ENCODE measurements at regions not wholly inside any gene's neighbourhood (a gene's known extent, or its start where the extent isn't known, plus 50 kb on each side); places are given as distances from the start of the nearest gene placed in this dataset.

- H3K27me3 ChIP-seq (ENCODE audit: control insufficient read depth, insufficient read depth, low read length): peaks cover 5% of the 10 kb centered on the region
- no peak overlapping the region for H3K4me3 ChIP-seq (ENCODE audit: low read depth, low read length)
- WGBS (ENCODE audit: insufficient coverage): 48% methylated on average over 3 of the region's 5 CpGs
- no peak overlapping the region for H3K27ac ChIP-seq (ENCODE audit: low read depth, low read length)
- H3K36me3 ChIP-seq (ENCODE audit: control insufficient read depth, insufficient read depth, low read length): no peaks in the 10 kb centered on the region
- H3K4me1 ChIP-seq (ENCODE audit: control insufficient read depth, insufficient read depth, low read length): peaks cover 3% of the 10 kb centered on the region
- H3K9me3 ChIP-seq (ENCODE audit: control insufficient read depth, insufficient read depth, low read length): no peaks in the 10 kb centered on the region
- peak in 1 of 6 donors; percentile 44 for DNase-seq (ENCODE audit: low read depth in 4 of 6, low spot score in 6 of 6)
These were observed 357.4 kb downstream of the RND3 start for GRCh38 chr2:150129921-150130575.

GRCh38 chr2:150127995-150128394, 359.5 kb downstream of the RND3 start:
- peaks cover 3% of the 10 kb centered on the region for H3K4me1 ChIP-seq (ENCODE audit: control insufficient read depth, insufficient read depth, low read length)
- no peak overlapping the region for H3K27ac ChIP-seq (ENCODE audit: low read depth, low read length)
- peaks cover 5% of the 10 kb centered on the region for H3K27me3 ChIP-seq (ENCODE audit: control insufficient read depth, insufficient read depth, low read length)
- H3K9me3 ChIP-seq (ENCODE audit: control insufficient read depth, insufficient read depth, low read length): no peaks in the 10 kb centered on the region
- no peak overlapping the region for H3K4me3 ChIP-seq (ENCODE audit: low read depth, low read length)
- DNase-seq (ENCODE audit: low read depth in 4 of 6, low spot score in 6 of 6): no peak
- H3K36me3 ChIP-seq (ENCODE audit: control insufficient read depth, insufficient read depth, low read length): no peaks in the 10 kb centered on the region
- WGBS (ENCODE audit: insufficient coverage): 100% methylated on average over 2 of the region's 4 CpGs

GRCh38 chr2:150127346-150127990, 360.0 kb downstream of the RND3 start:
- no peaks in the 10 kb centered on the region for H3K9me3 ChIP-seq (ENCODE audit: control insufficient read depth, insufficient read depth, low read length)
- peaks cover 3% of the 10 kb centered on the region for H3K4me1 ChIP-seq (ENCODE audit: control insufficient read depth, insufficient read depth, low read length)
- peaks cover 5% of the 10 kb centered on the region for H3K27me3 ChIP-seq (ENCODE audit: control insufficient read depth, insufficient read depth, low read length)
- no peak for DNase-seq (ENCODE audit: low read depth in 4 of 6, low spot score in 6 of 6)
- no peak overlapping the region for H3K27ac ChIP-seq (ENCODE audit: low read depth, low read length)
- WGBS (ENCODE audit: insufficient coverage): 87% methylated on average over 5 of the region's 6 CpGs
- H3K4me3 ChIP-seq (ENCODE audit: low read depth, low read length): no peak overlapping the region
- no peaks in the 10 kb centered on the region for H3K36me3 ChIP-seq (ENCODE audit: control insufficient read depth, insufficient read depth, low read length)

- no peak for DNase-seq (ENCODE audit: low read depth in 4 of 6, low spot score in 6 of 6)
- H3K4me1 ChIP-seq (ENCODE audit: control insufficient read depth, insufficient read depth, low read length): peaks cover 3% of the 10 kb centered on the region
- peaks cover 5% of the 10 kb centered on the region for H3K27me3 ChIP-seq (ENCODE audit: control insufficient read depth, insufficient read depth, low read length)
- H3K4me3 ChIP-seq (ENCODE audit: low read depth, low read length): no peak overlapping the region
- H3K36me3 ChIP-seq (ENCODE audit: control insufficient read depth, insufficient read depth, low read length): no peaks in the 10 kb centered on the region
- no CpG with 5 or more reads among the region's 2 CpGs for WGBS (ENCODE audit: insufficient coverage)
- no peak overlapping the region for H3K27ac ChIP-seq (ENCODE audit: low read depth, low read length)
- no peaks in the 10 kb centered on the region for H3K9me3 ChIP-seq (ENCODE audit: control insufficient read depth, insufficient read depth, low read length)
These were observed 360.6 kb downstream of the RND3 start for GRCh38 chr2:150126839-150127238.

GRCh38 chr2:150126143-150126740, 361.2 kb downstream of the RND3 start:
- H3K4me3 ChIP-seq (ENCODE audit: low read depth, low read length): no peak overlapping the region
- no peaks in the 10 kb centered on the region for H3K9me3 ChIP-seq (ENCODE audit: control insufficient read depth, insufficient read depth, low read length)
- WGBS (ENCODE audit: insufficient coverage): 86% methylated on average over 6 of the region's 7 CpGs
- H3K4me1 ChIP-seq (ENCODE audit: control insufficient read depth, insufficient read depth, low read length): peaks cover 3% of the 10 kb centered on the region
- peak in 1 of 6 donors; percentile 17 for DNase-seq (ENCODE audit: low read depth in 4 of 6, low spot score in 6 of 6)
- H3K27ac ChIP-seq (ENCODE audit: low read depth, low read length): no peak overlapping the region
- peaks cover 5% of the 10 kb centered on the region for H3K27me3 ChIP-seq (ENCODE audit: control insufficient read depth, insufficient read depth, low read length)
- no peaks in the 10 kb centered on the region for H3K36me3 ChIP-seq (ENCODE audit: control insufficient read depth, insufficient read depth, low read length)

GRCh38 chr2:150125708-150126107, 361.8 kb downstream of the RND3 start:
- H3K9me3 ChIP-seq (ENCODE audit: control insufficient read depth, insufficient read depth, low read length): no peaks in the 10 kb centered on the region
- H3K4me1 ChIP-seq (ENCODE audit: control insufficient read depth, insufficient read depth, low read length): peaks cover 3% of the 10 kb centered on the region
- H3K4me3 ChIP-seq (ENCODE audit: low read depth, low read length): no peak overlapping the region
- no peak overlapping the region for H3K27ac ChIP-seq (ENCODE audit: low read depth, low read length)
- WGBS (ENCODE audit: insufficient coverage): 27% methylated on average over 6 of the region's 9 CpGs
- H3K36me3 ChIP-seq (ENCODE audit: control insufficient read depth, insufficient read depth, low read length): no peaks in the 10 kb centered on the region
- peaks cover 5% of the 10 kb centered on the region for H3K27me3 ChIP-seq (ENCODE audit: control insufficient read depth, insufficient read depth, low read length)
- peak in 1 of 6 donors; percentile 46 for DNase-seq (ENCODE audit: low read depth in 4 of 6, low spot score in 6 of 6)

- H3K4me1 ChIP-seq (ENCODE audit: control insufficient read depth, insufficient read depth, low read length): peaks cover 3% of the 10 kb centered on the region
- DNase-seq (ENCODE audit: low read depth in 4 of 6, low spot score in 6 of 6): no peak
- 83% methylated on average over 1 of the region's 5 CpGs for WGBS (ENCODE audit: insufficient coverage)
These were observed 362.3 kb downstream of the RND3 start for GRCh38 chr2:150125188-150125587.

GRCh38 chr2:150124739-150125138, 362.7 kb downstream of the RND3 start:
- no peak for DNase-seq (ENCODE audit: low read depth in 4 of 6, low spot score in 6 of 6)
- Histone ChIP-seq H3K27ac (ENCODE audit: low read depth, low read length) (no peak overlapping the region), H3K27me3 (ENCODE audit: control insufficient read depth, insufficient read depth, low read length) (peaks cover 5% of the 10 kb centered on the region), H3K4me1 (ENCODE audit: control insufficient read depth, insufficient read depth, low read length) (peaks cover 3% of the 10 kb centered on the region), H3K9me3 (ENCODE audit: control insufficient read depth, insufficient read depth, low read length) (no peaks in the 10 kb centered on the region), H3K36me3 (ENCODE audit: control insufficient read depth, insufficient read depth, low read length) (no peaks in the 10 kb centered on the region), H3K4me3 (ENCODE audit: low read depth, low read length) (no peak overlapping the region)

More at GRCh38 chr2:150125188-150125587, 362.3 kb downstream of the RND3 start:
- H3K27me3 ChIP-seq (ENCODE audit: control insufficient read depth, insufficient read depth, low read length): peaks cover 5% of the 10 kb centered on the region
- no peaks in the 10 kb centered on the region for H3K36me3 ChIP-seq (ENCODE audit: control insufficient read depth, insufficient read depth, low read length)
- no peak overlapping the region for H3K27ac ChIP-seq (ENCODE audit: low read depth, low read length)
- no peak overlapping the region for H3K4me3 ChIP-seq (ENCODE audit: low read depth, low read length)
- H3K9me3 ChIP-seq (ENCODE audit: control insufficient read depth, insufficient read depth, low read length): no peaks in the 10 kb centered on the region

- peaks cover 3% of the 10 kb centered on the region for H3K27me3 ChIP-seq (ENCODE audit: control insufficient read depth, insufficient read depth, low read length)
- H3K36me3 ChIP-seq (ENCODE audit: control insufficient read depth, insufficient read depth, low read length): no peaks in the 10 kb centered on the region
- no CpG with 5 or more reads among the region's 2 CpGs for WGBS (ENCODE audit: insufficient coverage)
- H3K4me3 ChIP-seq (ENCODE audit: low read depth, low read length): no peak overlapping the region
- DNase-seq (ENCODE audit: low read depth in 4 of 6, low spot score in 6 of 6): no peak
- peaks cover 3% of the 10 kb centered on the region for H3K4me1 ChIP-seq (ENCODE audit: control insufficient read depth, insufficient read depth, low read length)
- no peaks in the 10 kb centered on the region for H3K9me3 ChIP-seq (ENCODE audit: control insufficient read depth, insufficient read depth, low read length)
- no peak overlapping the region for H3K27ac ChIP-seq (ENCODE audit: low read depth, low read length)
These were observed 364.4 kb downstream of the RND3 start for GRCh38 chr2:150122871-150123613.
